VCaP (cell line): ENCODE measurements at regions not wholly inside any gene's neighbourhood (a gene's known extent, or its start where the extent isn't known, plus 50 kb on each side); places are given as distances from the start of the nearest gene placed in this dataset.

Experiments used
- H3K27ac ChIP-seq: fragments of 450-650 bp; 2 replicates; pipeline ENCODE4 v1.5.1; 2017
- TF ChIP-seq, protein P1 (sequence below): fragments of 450-650 bp; conservative IDR thresholded peaks from 2 replicates; pipeline ENCODE4 v1.5.1; 2017; ENCODE audit warnings: mild to moderate bottlenecking, moderate library complexity

DNA sequence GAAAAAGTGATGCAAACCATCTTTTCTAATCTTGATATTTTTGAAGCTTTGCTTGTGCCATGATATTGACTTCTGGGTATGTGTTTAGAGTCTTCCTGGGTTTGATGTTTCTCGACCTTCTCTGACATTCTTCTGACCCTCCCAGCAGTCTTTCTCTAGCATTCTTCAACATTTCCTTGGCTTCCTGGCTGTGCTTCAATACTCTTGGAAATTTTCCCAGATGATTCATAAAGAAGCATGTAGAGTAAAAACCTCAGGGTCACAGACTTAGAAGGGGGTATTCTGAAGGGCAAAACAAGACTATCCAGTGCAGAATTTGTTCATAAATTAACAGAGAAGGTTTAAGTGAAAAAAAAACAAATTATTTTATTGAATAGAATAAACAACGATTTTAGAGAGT lies 946.3 kb upstream of the PCDH9 start:
- TF ChIP-seq, protein P1, sequence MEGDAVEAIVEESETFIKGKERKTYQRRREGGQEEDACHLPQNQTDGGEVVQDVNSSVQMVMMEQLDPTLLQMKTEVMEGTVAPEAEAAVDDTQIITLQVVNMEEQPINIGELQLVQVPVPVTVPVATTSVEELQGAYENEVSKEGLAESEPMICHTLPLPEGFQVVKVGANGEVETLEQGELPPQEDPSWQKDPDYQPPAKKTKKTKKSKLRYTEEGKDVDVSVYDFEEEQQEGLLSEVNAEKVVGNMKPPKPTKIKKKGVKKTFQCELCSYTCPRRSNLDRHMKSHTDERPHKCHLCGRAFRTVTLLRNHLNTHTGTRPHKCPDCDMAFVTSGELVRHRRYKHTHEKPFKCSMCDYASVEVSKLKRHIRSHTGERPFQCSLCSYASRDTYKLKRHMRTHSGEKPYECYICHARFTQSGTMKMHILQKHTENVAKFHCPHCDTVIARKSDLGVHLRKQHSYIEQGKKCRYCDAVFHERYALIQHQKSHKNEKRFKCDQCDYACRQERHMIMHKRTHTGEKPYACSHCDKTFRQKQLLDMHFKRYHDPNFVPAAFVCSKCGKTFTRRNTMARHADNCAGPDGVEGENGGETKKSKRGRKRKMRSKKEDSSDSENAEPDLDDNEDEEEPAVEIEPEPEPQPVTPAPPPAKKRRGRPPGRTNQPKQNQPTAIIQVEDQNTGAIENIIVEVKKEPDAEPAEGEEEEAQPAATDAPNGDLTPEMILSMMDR = no peak
- H3K27ac ChIP-seq = no peak overlapping the region

DNA sequence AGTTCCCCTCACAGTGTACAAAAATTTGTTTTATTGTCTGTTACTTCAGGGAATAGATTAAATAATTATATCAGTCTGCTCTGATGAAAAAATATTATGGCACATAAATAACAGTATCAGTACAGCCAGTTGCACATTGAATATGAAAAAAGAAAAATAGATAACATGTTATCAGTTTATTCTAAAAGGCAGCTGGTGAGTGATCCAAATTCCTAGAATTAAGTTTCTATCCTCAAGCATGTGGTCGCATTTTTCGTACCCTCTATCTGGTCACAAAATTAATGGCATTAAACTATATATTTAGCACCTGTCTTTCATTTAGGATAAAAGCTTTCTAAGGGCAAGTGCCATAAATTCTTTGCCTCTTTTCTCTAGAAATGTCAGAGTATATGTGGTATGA lies 944.8 kb upstream of the PCDH9 start:
- TF ChIP-seq, protein P1 = no peak

DNA sequence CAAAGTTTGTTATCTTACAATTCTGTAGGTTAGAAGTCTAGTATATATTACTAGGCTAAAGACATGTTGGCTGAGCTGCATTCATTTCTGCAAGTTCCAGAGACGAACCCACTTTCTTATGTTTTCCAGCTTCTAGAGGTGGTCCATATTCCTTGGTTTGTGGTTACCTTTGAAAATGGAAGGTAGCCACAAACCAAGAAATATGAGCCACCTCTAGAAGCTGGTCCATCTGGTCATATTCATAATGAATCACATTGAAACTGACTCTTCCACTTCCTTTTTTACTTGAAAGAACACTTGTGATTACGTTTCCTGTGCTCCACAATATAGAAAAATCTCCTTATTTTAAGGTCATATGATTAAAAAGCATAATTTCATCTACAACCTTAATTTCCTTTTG lies 943.0 kb upstream of the PCDH9 start:
- no peak overlapping the region for H3K27ac ChIP-seq
- TF ChIP-seq, protein P1 = no peak

More for the DNA sequence above, 944.8 kb upstream of the PCDH9 start:
- H3K27ac ChIP-seq = no peak overlapping the region

DNA sequence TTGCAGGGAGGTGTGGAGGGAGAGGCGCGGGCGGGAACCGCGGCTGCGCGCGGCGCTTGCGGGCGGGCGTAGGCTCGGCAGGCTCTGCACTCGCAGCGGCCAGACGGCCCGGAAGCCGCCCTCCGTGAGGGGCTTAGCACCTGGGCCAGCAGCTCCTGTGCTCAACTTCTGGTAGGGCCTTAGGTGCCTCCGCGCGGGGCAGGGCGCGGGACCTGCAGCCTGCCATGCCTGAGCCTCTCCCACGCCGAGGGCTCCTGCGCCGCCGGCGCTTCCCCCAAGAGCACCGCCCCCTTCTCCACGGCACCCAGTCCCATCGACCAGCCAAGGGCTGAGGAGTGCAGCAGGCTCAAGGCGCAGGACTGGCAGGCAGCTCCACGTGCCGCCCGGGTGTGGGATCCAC lies 940.8 kb upstream of the PCDH9 start:
- TF ChIP-seq, protein P1 = no peak
- H3K27ac ChIP-seq = no peak overlapping the region

DNA sequence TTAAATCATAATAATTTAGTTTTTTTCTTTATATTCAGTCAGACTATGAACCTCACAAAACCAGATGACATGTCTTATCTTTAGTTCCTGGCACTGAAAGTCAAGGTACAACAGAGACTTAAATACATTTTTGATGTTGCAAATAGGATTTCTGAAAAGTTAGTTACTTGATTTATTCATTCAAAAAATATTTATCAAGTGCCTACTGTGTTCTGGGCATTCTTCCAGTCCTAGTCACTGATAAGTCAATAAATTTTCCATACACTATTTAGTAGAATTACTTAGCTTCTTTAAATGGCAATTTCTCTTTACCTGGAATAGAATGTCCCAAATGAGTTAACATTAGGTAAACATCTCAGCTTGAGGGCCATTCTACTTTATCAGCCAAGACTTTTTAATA lies 938.3 kb upstream of the PCDH9 start:
- TF ChIP-seq, protein P1 = no peak
- H3K27ac ChIP-seq = no peak overlapping the region

DNA sequence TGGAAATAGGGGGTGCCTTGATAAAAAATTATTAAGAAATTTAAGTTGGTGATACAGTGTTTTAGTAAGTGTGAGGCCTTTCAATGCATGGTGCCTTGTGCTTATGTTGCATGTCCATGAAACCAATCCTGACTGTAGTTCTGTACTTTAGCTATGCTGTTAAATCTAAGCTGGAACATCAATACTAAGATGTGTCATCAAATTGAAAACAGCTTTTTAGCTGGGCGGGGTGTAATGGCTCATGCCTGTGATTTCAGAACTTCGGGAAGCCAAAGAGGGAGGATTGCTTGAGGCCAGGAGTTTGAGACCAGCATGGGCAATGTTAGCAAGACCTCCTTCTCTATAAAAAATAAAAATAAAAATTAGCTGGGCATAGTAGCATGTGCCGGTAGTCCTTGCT lies 930.3 kb upstream of the PCDH9 start:
- no peak overlapping the region for H3K27ac ChIP-seq
- TF ChIP-seq, protein P1 = no peak

DNA sequence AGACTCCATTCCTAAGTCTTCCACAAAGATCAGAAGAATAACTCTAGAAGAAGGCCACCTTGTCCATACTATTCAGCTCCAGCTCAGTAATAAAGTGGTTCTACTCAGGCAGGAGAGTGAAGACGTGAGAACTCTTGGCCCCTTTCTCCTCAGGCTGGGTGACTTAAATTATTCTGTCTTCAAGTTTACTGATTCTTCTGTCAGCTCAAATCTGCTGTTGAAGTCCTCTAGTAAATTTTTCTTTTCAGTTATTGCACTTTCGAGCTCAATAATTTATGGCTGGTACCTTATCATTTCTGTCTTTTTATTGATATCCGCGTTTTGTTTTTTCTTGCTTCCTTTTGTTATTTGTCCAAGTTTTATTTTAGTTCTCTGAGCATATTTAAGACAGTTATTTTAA lies 922.3 kb upstream of the PCDH9 start:
- H3K27ac ChIP-seq = no peak overlapping the region
- TF ChIP-seq, protein P1 = no peak

DNA sequence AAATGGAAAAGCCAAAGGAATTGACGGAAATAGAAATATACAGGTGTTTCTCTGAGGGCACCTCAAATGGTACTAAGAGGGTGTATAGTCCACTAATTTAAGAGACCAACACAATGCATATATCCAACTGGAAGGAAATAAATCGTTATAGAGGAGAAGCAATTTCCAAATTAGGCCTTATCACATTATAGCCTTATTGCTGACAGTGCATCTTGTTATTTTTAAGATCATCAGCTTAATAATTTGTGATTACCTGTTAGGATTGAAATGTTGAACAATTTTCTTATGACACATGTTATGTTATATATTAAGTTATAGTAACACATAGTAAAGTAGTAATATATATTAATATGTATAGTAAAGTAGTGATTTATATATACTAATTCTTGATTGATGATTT lies 915.7 kb upstream of the PCDH9 start:
- no peak overlapping the region for H3K27ac ChIP-seq
- TF ChIP-seq, protein P1 = no peak
